Neural progenitor cell (in vitro differentiated cells): ENCODE measurements at regions not wholly inside any gene's neighbourhood (a gene's known extent, or its start where the extent isn't known, plus 50 kb on each side); places are given as distances from the start of the nearest gene placed in this dataset.
"Not testable (repeated sequence)": the region's sequence is repeated elsewhere in the genome, so short reads cannot be mapped to it uniquely, and the experiment has no call there.

Source experiments
- DNase-seq: peaks from one replicate; pipeline ENCODE4 v3.0.0-alpha.2; 2016; ENCODE audit warnings: low spot score
- H2AFZ ChIP-seq: fragments of 200-600 bp; sonication (generic); replicated peaks from 2 replicates; pipeline ENCODE4 v1.6.1; 2016; ENCODE audit warnings: antibody characterized with exemption
- H3F3A ChIP-seq: fragments of 200-600 bp; sonication (generic); 2 replicates; pipeline ENCODE4 v1.6.1; 2016; ENCODE audit warnings: antibody characterized with exemption, low read depth
- H3K27ac ChIP-seq: fragments of 200-600 bp; sonication (generic); 2 replicates; pipeline ENCODE4 v1.5.1; 2016; ENCODE audit warnings: mild to moderate bottlenecking
- H3K27me3 ChIP-seq: fragments of 200-600 bp; sonication (generic); 2 replicates; pipeline ENCODE4 v1.6.1; 2016; ENCODE audit warnings: mild to moderate bottlenecking, moderate library complexity
- H3K36me3 ChIP-seq: fragments of 200-600 bp; sonication (generic); 2 replicates; pipeline ENCODE4 v1.5.1; 2016
- H3K4me1 ChIP-seq: fragments of 200-600 bp; sonication (generic); 2 replicates; pipeline ENCODE4 v1.6.1; 2016; ENCODE audit warnings: mixed run types
- H3K4me2 ChIP-seq: fragments of 200-600 bp; sonication (generic); 2 replicates; pipeline ENCODE4 v1.6.1; 2016
- H3K4me3 ChIP-seq: fragments of 200-600 bp; sonication (generic); 2 replicates; pipeline ENCODE4 v1.5.1; 2016
- H3K79me2 ChIP-seq: fragments of 200-600 bp; sonication (generic); 2 replicates; pipeline ENCODE4 v1.6.1; 2016; ENCODE audit warnings: low read depth
- H3K9ac ChIP-seq: fragments of 200-600 bp; sonication (generic); 2 replicates; pipeline ENCODE4 v1.6.1; 2016
- H3K9me3 ChIP-seq: fragments of 200-600 bp; sonication (generic); 2 replicates; pipeline ENCODE4 v1.5.1; 2016; ENCODE audit warnings: low read depth
- H4K20me1 ChIP-seq: fragments of 200-600 bp; sonication (generic); 2 replicates; pipeline ENCODE4 v1.6.1; 2016; ENCODE audit warnings: low read depth
- H3K27ac Mint-ChIP-seq: 3 replicates; pipeline ENCODE4 v1.8.0; 2021; ENCODE audit warnings: mixed read lengths
- H3K27me3 Mint-ChIP-seq: 2 replicates; pipeline ENCODE4 v1.8.0; 2022; ENCODE audit warnings: low read depth, mild to moderate bottlenecking, inconsistent platforms, moderate library complexity, mixed read lengths; ENCODE audit not compliant: insufficient read depth
- H3K36me3 Mint-ChIP-seq: 3 replicates; pipeline ENCODE4 v1.8.0; 2021; ENCODE audit warnings: mixed read lengths
- H3K4me1 Mint-ChIP-seq: 3 replicates; pipeline ENCODE4 v1.8.0; 2021; ENCODE audit warnings: mixed read lengths
- H3K4me3 Mint-ChIP-seq: 3 replicates; pipeline ENCODE4 v1.8.0; 2021; ENCODE audit warnings: mild to moderate bottlenecking, moderate library complexity, mixed read lengths
- H3K9me3 Mint-ChIP-seq: 3 replicates; pipeline ENCODE4 v1.8.0; 2020; ENCODE audit warnings: mixed read lengths
- EZH2 ChIP-seq: fragments of 200-600 bp; sonication (generic); IDR thresholded peaks from 2 replicates; pipeline ENCODE4 v1.6.1; 2017; ENCODE audit warnings: antibody characterized with exemption, mild to moderate bottlenecking, moderate library complexity
- EZH2phosphoT487 ChIP-seq: fragments of 200-600 bp; sonication (generic); IDR thresholded peaks from 2 replicates; pipeline ENCODE4 v1.6.1; 2017; ENCODE audit warnings: antibody characterized with exemption
- TF ChIP-seq, protein P1 (sequence below): fragments of 200-600 bp; sonication (generic); IDR thresholded peaks from 2 replicates; pipeline ENCODE4 v1.5.1; 2017; ENCODE audit warnings: antibody characterized with exemption, mild to moderate bottlenecking

DNA sequence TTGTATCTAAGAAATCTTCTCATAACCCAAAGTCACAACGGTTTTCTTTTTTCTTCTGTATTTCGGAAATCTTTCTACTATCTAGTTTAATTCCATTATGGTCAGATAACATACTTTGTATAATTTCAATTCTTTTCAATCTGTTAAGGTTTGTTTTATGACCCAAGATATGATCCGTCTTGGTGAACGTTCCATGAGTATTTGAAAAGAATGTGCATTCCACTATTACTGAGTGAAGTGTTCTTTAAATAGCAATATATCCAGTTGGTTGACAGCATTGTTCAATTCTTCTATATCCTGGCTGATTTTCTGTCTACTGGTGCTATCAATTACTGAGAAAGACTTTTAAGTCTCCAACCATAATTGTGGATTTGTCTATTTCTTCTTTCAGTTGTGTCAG lies 414.5 kb downstream of the TNS1 start:
- TF ChIP-seq EZH2 (no peak), EZH2phosphoT487 (no peak)
- TF ChIP-seq, protein P1, sequence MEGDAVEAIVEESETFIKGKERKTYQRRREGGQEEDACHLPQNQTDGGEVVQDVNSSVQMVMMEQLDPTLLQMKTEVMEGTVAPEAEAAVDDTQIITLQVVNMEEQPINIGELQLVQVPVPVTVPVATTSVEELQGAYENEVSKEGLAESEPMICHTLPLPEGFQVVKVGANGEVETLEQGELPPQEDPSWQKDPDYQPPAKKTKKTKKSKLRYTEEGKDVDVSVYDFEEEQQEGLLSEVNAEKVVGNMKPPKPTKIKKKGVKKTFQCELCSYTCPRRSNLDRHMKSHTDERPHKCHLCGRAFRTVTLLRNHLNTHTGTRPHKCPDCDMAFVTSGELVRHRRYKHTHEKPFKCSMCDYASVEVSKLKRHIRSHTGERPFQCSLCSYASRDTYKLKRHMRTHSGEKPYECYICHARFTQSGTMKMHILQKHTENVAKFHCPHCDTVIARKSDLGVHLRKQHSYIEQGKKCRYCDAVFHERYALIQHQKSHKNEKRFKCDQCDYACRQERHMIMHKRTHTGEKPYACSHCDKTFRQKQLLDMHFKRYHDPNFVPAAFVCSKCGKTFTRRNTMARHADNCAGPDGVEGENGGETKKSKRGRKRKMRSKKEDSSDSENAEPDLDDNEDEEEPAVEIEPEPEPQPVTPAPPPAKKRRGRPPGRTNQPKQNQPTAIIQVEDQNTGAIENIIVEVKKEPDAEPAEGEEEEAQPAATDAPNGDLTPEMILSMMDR = no peak
- no peaks in the 10 kb centered on the region for H3K36me3 ChIP-seq
- no peak overlapping the region for H3K9ac ChIP-seq
- no peaks in the 10 kb centered on the region for H3K9me3 ChIP-seq
- H3K4me1 ChIP-seq = no peaks in the 10 kb centered on the region
- no peak for DNase-seq
- Mint-ChIP-seq H3K36me3 (peaks cover 2% of the 10 kb centered on the region), H3K4me1 (no peaks in the 10 kb centered on the region), H3K27ac (no peak overlapping the region), H3K4me3 (no peak overlapping the region), H3K27me3 (no peaks in the 10 kb centered on the region), H3K9me3 (peaks cover 3% of the 10 kb centered on the region)
- no peaks in the 10 kb centered on the region for H3K79me2 ChIP-seq
- no peak overlapping the region for H3K4me2 ChIP-seq
- no peaks in the 10 kb centered on the region for H3K27me3 ChIP-seq
- no peaks in the 10 kb centered on the region for H3F3A ChIP-seq
- H4K20me1 ChIP-seq = no peaks in the 10 kb centered on the region
- no peak overlapping the region for H2AFZ ChIP-seq
- no peak overlapping the region for H3K4me3 ChIP-seq
- no peak overlapping the region for H3K27ac ChIP-seq

DNA sequence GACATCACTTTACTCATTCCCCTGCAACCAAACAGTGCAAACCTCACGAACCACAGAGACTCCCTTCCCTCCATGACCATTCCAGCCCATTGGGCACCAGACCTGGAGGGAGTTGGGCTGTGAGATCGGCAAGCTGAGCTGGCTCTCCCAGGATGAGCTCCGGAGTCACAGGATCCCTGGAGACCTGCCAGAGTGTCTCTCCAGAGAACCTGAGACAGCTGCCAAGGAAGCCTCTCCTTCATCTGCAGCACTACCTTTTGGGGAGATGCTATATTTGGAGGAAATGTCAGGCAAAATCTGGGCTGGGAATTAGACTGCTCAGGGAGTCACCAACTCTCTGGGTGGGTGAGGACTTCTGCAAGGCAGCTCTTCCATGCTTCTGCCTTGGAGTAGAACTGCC lies 417.4 kb downstream of the TNS1 start:
- H3K4me1 ChIP-seq = no peaks in the 10 kb centered on the region
- TF ChIP-seq EZH2 = no peak
- TF ChIP-seq, protein P1 = no peak
- no peak for TF ChIP-seq EZH2phosphoT487
- H3K27me3 ChIP-seq = no peaks in the 10 kb centered on the region
- no peak for DNase-seq
- H3K4me2 ChIP-seq = no peak overlapping the region
- Mint-ChIP-seq H3K4me1 (no peaks in the 10 kb centered on the region), H3K4me3 (no peak overlapping the region), H3K9me3 (no peaks in the 10 kb centered on the region), H3K27me3 (no peaks in the 10 kb centered on the region), H3K27ac (no peak overlapping the region), H3K36me3 (no peaks in the 10 kb centered on the region)
- H3K9me3 ChIP-seq = no peaks in the 10 kb centered on the region
- H2AFZ ChIP-seq = no peak overlapping the region
- no peaks in the 10 kb centered on the region for H3K79me2 ChIP-seq
- no peaks in the 10 kb centered on the region for H4K20me1 ChIP-seq
- no peak overlapping the region for H3K4me3 ChIP-seq
- no peaks in the 10 kb centered on the region for H3K36me3 ChIP-seq
- no peaks in the 10 kb centered on the region for H3F3A ChIP-seq
- no peak overlapping the region for H3K27ac ChIP-seq
- no peak overlapping the region for H3K9ac ChIP-seq

DNA sequence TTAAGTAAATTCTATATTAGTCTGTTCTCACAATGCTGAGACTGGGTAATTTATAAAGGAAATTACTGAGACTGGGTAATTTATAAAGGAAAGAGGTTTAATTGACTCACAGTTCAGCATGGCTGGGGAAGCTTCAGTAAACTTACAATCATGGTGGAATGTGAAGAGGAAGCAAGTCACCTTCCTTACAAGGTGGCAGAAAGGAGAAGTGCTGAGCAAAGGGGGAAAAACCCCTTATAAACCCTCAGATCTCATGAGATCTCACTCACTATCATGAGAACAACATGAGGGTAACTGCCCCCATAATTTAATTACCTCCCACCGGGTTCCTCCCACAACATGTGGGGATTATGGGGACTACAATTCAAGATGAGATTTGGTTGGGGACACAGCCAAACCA lies 422.4 kb downstream of the TNS1 start:
- DNase-seq, H3K27me3 ChIP-seq, H3K4me1 ChIP-seq, H2AFZ ChIP-seq, H3K27ac Mint-ChIP-seq, H3K27me3 Mint-ChIP-seq, H3K4me1 Mint-ChIP-seq, H4K20me1 ChIP-seq, H3K4me3 Mint-ChIP-seq, H3K4me2 ChIP-seq, H3K36me3 ChIP-seq, H3K9me3 Mint-ChIP-seq, H3K79me2 ChIP-seq, H3K36me3 Mint-ChIP-seq, H3K9me3 ChIP-seq, H3K4me3 ChIP-seq, H3K9ac ChIP-seq, H3F3A ChIP-seq, H3K27ac ChIP-seq: not testable (repeated sequence)

DNA sequence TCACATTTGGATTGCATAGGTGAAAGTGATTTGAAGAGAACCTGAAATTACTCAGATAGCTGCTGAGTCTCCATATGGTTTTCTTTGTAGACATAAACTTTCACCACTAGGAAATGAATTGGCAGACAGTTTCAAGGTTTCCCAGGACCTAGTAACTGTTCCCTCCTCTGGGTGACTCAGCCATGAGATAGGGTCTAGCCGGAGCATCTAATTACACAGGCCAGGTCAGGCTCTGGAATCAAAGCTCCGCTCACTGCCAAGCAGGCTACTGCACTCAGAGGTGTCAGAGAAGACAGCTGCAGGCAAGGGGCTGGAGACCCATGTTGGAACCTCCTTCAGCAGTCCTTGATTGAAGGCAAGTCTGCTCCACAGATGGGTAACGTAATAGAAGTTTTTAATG lies 429.2 kb downstream of the TNS1 start:
- no peak overlapping the region for H3K27ac ChIP-seq
- no peak overlapping the region for H3K9ac ChIP-seq
- no peaks in the 10 kb centered on the region for H3K9me3 ChIP-seq
- H3K9me3 Mint-ChIP-seq = peaks cover 4% of the 10 kb centered on the region
- TF ChIP-seq, protein P1 = no peak
- TF ChIP-seq EZH2phosphoT487 (no peak), EZH2 (no peak)
- H4K20me1 ChIP-seq = no peaks in the 10 kb centered on the region
- no peaks in the 10 kb centered on the region for H3K27me3 ChIP-seq
- H3K27me3 Mint-ChIP-seq = peaks cover 4% of the 10 kb centered on the region
- no peak overlapping the region for H3K27ac Mint-ChIP-seq
- no peaks in the 10 kb centered on the region for H3K4me1 ChIP-seq
- H3K4me3 Mint-ChIP-seq = no peak overlapping the region
- H3K4me1 Mint-ChIP-seq = no peaks in the 10 kb centered on the region
- H3K36me3 ChIP-seq = no peaks in the 10 kb centered on the region
- no peak overlapping the region for H3K4me3 ChIP-seq
- no peaks in the 10 kb centered on the region for H3F3A ChIP-seq
- no peak overlapping the region for H2AFZ ChIP-seq
- no peaks in the 10 kb centered on the region for H3K36me3 Mint-ChIP-seq
- no peak overlapping the region for H3K4me2 ChIP-seq
- no peaks in the 10 kb centered on the region for H3K79me2 ChIP-seq
- DNase-seq = no peak
